PC-3 (cell line): ENCODE measurements at regions not wholly inside any gene's neighbourhood (a gene's known extent, or its start where the extent isn't known, plus 50 kb on each side); places are given as distances from the start of the nearest gene placed in this dataset.
A peak's percentile ranks its signal among the peaks of the same experiment; 100 is the strongest.

Experiments used
- ATAC-seq: fragments of 200-7000 bp; cut with Tn5 transposase; 2 replicates; pipeline ENCODE4 v1.9.1; 2020; ENCODE audit warnings: mild to moderate bottlenecking, moderate library complexity
- BruUV-seq: library from RNA; stranded (reverse); fragments of 400-500 nt; replicated peaks from 2 replicates; lab custom pipeline; 2021; lab: Mats Ljungman, UMichigan
- CTCF ChIA-PET: fragments of 300-600 bp; sonication (Branson Sonifier 250); formaldehyde crosslinking; loops from one replicate; lab custom pipeline; 2022; ENCODE audit warnings: antibody characterized with exemption; lab: Charles Lee
- POLR2A ChIA-PET: fragments of 300-600 bp; sonication (Branson Sonifier 250); formaldehyde crosslinking; loops from one replicate; lab custom pipeline; 2022; ENCODE audit warnings: antibody characterized with exemption; ENCODE audit not compliant: unreplicated experiment; lab: Charles Lee
- DNase-seq: peaks from one replicate; pipeline ENCODE4 v3.0.0-alpha.2; 2015
- H2AFZ ChIP-seq: fragments of 300-600 bp; sonication (generic); 2 replicates; pipeline ENCODE4 v1.6.0; 2016; ENCODE audit warnings: antibody characterized with exemption, low read length
- H3F3A ChIP-seq: fragments of 300-600 bp; sonication (generic); one replicate; pipeline ENCODE4 v1.6.0; 2017; ENCODE audit warnings: antibody characterized with exemption, low read length, control low read depth, mild to moderate bottlenecking; ENCODE audit not compliant: unreplicated experiment
- H3K27ac ChIP-seq: fragments of 300-600 bp; sonication (generic); 2 replicates; pipeline ENCODE4 v1.5.1; 2016; ENCODE audit warnings: mild to moderate bottlenecking, low read length
- H3K27me3 ChIP-seq: fragments of 300-600 bp; sonication (generic); 2 replicates; pipeline ENCODE4 v1.6.1; 2016; ENCODE audit warnings: low read length, mixed read lengths
- H3K36me3 ChIP-seq: fragments of 300-600 bp; sonication (generic); 2 replicates; pipeline ENCODE4 v1.6.1; 2016; ENCODE audit warnings: low read depth, mixed run types, low read length, mixed read lengths
- H3K4me1 ChIP-seq: fragments of 300-600 bp; sonication (generic); 2 replicates; pipeline ENCODE4 v1.5.1; 2016; ENCODE audit warnings: low read length; ENCODE audit not compliant: insufficient read depth
- H3K4me2 ChIP-seq: fragments of 300-600 bp; sonication (generic); 2 replicates; pipeline ENCODE4 v1.6.0; 2016; ENCODE audit warnings: low read length
- H3K4me3 ChIP-seq: fragments of 300-600 bp; sonication (generic); 2 replicates; pipeline ENCODE4 v1.5.1; 2016; ENCODE audit warnings: mild to moderate bottlenecking, low read length, mixed read lengths
- H3K79me2 ChIP-seq: fragments of 300-600 bp; sonication (generic); 2 replicates; pipeline ENCODE4 v1.6.1; 2017; ENCODE audit warnings: low read length, mixed read lengths
- H3K9ac ChIP-seq: fragments of 300-600 bp; sonication (generic); 2 replicates; pipeline ENCODE4 v1.6.0; 2016; ENCODE audit warnings: mild to moderate bottlenecking, low read length
- H3K9me2 ChIP-seq: fragments of 300-600 bp; sonication (generic); replicated peaks from 2 replicates; pipeline ENCODE4 v1.6.1; 2016; ENCODE audit warnings: mixed run types, low read length, mixed read lengths
- H3K9me3 ChIP-seq: fragments of 300-600 bp; sonication (generic); 2 replicates; pipeline ENCODE4 v1.6.1; 2016; ENCODE audit warnings: low read length, mixed read lengths
- H4K20me1 ChIP-seq: fragments of 300-600 bp; sonication (generic); 2 replicates; pipeline ENCODE4 v1.6.1; 2016; ENCODE audit warnings: low read length, mixed read lengths
- CTCF ChIP-seq: fragments of 300-600 bp; sonication (generic); conservative IDR thresholded peaks from 2 replicates; pipeline ENCODE4 v1.5.1; 2017; ENCODE audit warnings: antibody characterized with exemption, low read depth, mild to moderate bottlenecking, low read length
- EZH2 ChIP-seq: fragments of 300-600 bp; sonication (generic); IDR thresholded peaks from one replicate; pipeline ENCODE4 v1.6.1; 2017; ENCODE audit warnings: antibody characterized with exemption, mild to moderate bottlenecking, low read length; ENCODE audit not compliant: unreplicated experiment
- EZH2phosphoT487 ChIP-seq: fragments of 300-600 bp; sonication (generic); IDR thresholded peaks from 2 replicates; pipeline ENCODE4 v1.6.1; 2018; ENCODE audit warnings: mild to moderate bottlenecking, antibody characterized with exemption, low read length, borderline replicate concordance
- intact Hi-C: fragments of 100-400 bp; cut with micrococcal nuclease; formaldehyde crosslinking; loops from 2 replicates; pipeline ENCODE4 v1.9.0; 2023

GRCh38 chr20:6836821-6837374, 69.4 kb downstream of the BMP2 start:
- Histone ChIP-seq H3K79me2 (no peaks in the 10 kb centered on the region), H4K20me1 (no peaks in the 10 kb centered on the region), H3K27ac (no peak overlapping the region), H3F3A (no peaks in the 10 kb centered on the region), H3K9me3 (no peaks in the 10 kb centered on the region), H3K36me3 (no peaks in the 10 kb centered on the region), H3K4me3 (no peak overlapping the region), H2AFZ (no peak overlapping the region), H3K9ac (no peak overlapping the region), H3K27me3 (peaks cover 81% of the 10 kb centered on the region), H3K9me2 (no peaks in the 10 kb centered on the region), H3K4me1 (0 out of 2 replicates have a peak, but pooled peaks cover 3% of the 10 kb centered on the region), H3K4me2 (no peak overlapping the region)
- POLR2A ChIA-PET: no interaction called here
- DNase-seq (no peak), ATAC-seq (no peak)
- CTCF ChIA-PET: no interaction called here
- BruUV-seq: no TSS peak
- intact Hi-C loops: no loop called here
- TF ChIP-seq CTCF: no peak
- no peak for TF ChIP-seq EZH2
- no peak for TF ChIP-seq EZH2phosphoT487

- no peak for DNase-seq
- TF ChIP-seq CTCF (no peak), EZH2 (no peak), EZH2phosphoT487 (no peak)
- H3K27ac ChIP-seq: no peak overlapping the region
- 0 out of 2 replicates have a peak, but pooled peaks cover 3% of the 10 kb centered on the region for H3K4me1 ChIP-seq
- ChIA-PET POLR2A (no interaction called here), CTCF (no interaction called here)
- H3K27me3 ChIP-seq: peaks cover 81% of the 10 kb centered on the region
- no peak overlapping the region for H2AFZ ChIP-seq
- H3F3A ChIP-seq: no peaks in the 10 kb centered on the region
- H3K4me3 ChIP-seq: no peak overlapping the region
- H3K79me2 ChIP-seq: no peaks in the 10 kb centered on the region
- no peak for ATAC-seq
- no peaks in the 10 kb centered on the region for H3K9me2 ChIP-seq
- BruUV-seq: no TSS peak
- no peak overlapping the region for H3K4me2 ChIP-seq
- no peaks in the 10 kb centered on the region for H3K9me3 ChIP-seq
- no peaks in the 10 kb centered on the region for H4K20me1 ChIP-seq
- no peaks in the 10 kb centered on the region for H3K36me3 ChIP-seq
- intact Hi-C loops: no loop called here
- H3K9ac ChIP-seq: no peak overlapping the region
Measured at GRCh38 chr20:6837730-6838129, 70.2 kb downstream of the BMP2 start.

GRCh38 chr20:6838181-6838826, 70.8 kb downstream of the BMP2 start:
- no peak overlapping the region for H3K27ac ChIP-seq
- no peaks in the 10 kb centered on the region for H3F3A ChIP-seq
- intact Hi-C loops: no loop called here
- DNase-seq (peak; percentile 75), ATAC-seq (no peak)
- H2AFZ ChIP-seq: no peak overlapping the region
- BruUV-seq: no TSS peak
- no peaks in the 10 kb centered on the region for H4K20me1 ChIP-seq
- no peak overlapping the region for H3K4me3 ChIP-seq
- no peaks in the 10 kb centered on the region for H3K9me3 ChIP-seq
- H3K9ac ChIP-seq: no peak overlapping the region
- POLR2A ChIA-PET: no interaction called here
- 0 out of 2 replicates have a peak, but pooled peaks cover 3% of the 10 kb centered on the region for H3K4me1 ChIP-seq
- H3K4me2 ChIP-seq: no peak overlapping the region
- H3K36me3 ChIP-seq: no peaks in the 10 kb centered on the region
- CTCF ChIA-PET: no interaction called here
- no peaks in the 10 kb centered on the region for H3K9me2 ChIP-seq
- no peak for TF ChIP-seq EZH2
- TF ChIP-seq EZH2phosphoT487: no peak
- no peak for TF ChIP-seq CTCF
- peaks cover 81% of the 10 kb centered on the region for H3K27me3 ChIP-seq
- H3K79me2 ChIP-seq: no peaks in the 10 kb centered on the region
